Retinal pigment epithelial cell (primary cell): ENCODE measurements at regions not wholly inside any gene's neighbourhood (a gene's known extent, or its start where the extent isn't known, plus 50 kb on each side); places are given as distances from the start of the nearest gene placed in this dataset.
"Not testable (repeated sequence)": the region's sequence is repeated elsewhere in the genome, so short reads cannot be mapped to it uniquely, and the experiment has no call there.

ENCODE experiments used
- DNase-seq: peaks from one replicate; pipeline ENCODE4 v3.0.0-alpha.2; 2010; ENCODE audit warnings: low read depth
- H3K4me3 ChIP-seq: 2 replicates; pipeline ENCODE4 v1.5.1; 2011; ENCODE audit warnings: mild to moderate bottlenecking, low read length, control low read depth, moderate library complexity
- CTCF ChIP-seq: conservative IDR thresholded peaks from 2 replicates; pipeline ENCODE4 v1.5.1; 2011; ENCODE audit warnings: low read depth, low read length, control low read depth, inconsistent platforms

GRCh38 chr12:32010631-32011336 lies 51.6 kb downstream of the RESF1 start:
- DNase-seq: no peak
- TF ChIP-seq CTCF: no peak
- no peak overlapping the region for H3K4me3 ChIP-seq

GRCh38 chr12:32012249-32012785 lies 53.1 kb downstream of the RESF1 start:
- TF ChIP-seq CTCF: no peak

GRCh38 chr12:32015036-32015435 lies 55.8 kb downstream of the RESF1 start:
- no peak for TF ChIP-seq CTCF
- no peak overlapping the region for H3K4me3 ChIP-seq
- DNase-seq: no peak

More at GRCh38 chr12:32012249-32012785, 53.1 kb downstream of the RESF1 start:
- no peak overlapping the region for H3K4me3 ChIP-seq
- no peak for DNase-seq

GRCh38 chr12:32016680-32017482 lies 57.7 kb downstream of the RESF1 start:
- DNase-seq: no peak
- H3K4me3 ChIP-seq: no peak overlapping the region
- TF ChIP-seq CTCF: no peak

- no peak for TF ChIP-seq CTCF
These were observed 62.1 kb downstream of the RESF1 start for GRCh38 chr12:32021346-32021773.

GRCh38 chr12:32022387-32022786 lies 63.2 kb downstream of the RESF1 start:
- not testable (repeated sequence) for H3K4me3 ChIP-seq, DNase-seq

More at GRCh38 chr12:32021346-32021773, 62.1 kb downstream of the RESF1 start:
- DNase-seq: no peak
- no peak overlapping the region for H3K4me3 ChIP-seq

GRCh38 chr12:32023861-32024260 lies 64.6 kb downstream of the RESF1 start:
- not testable (repeated sequence) for DNase-seq, H3K4me3 ChIP-seq
